HEK293T (cell line): ENCODE measurements at regions not wholly inside any gene's neighbourhood (a gene's known extent, or its start where the extent isn't known, plus 50 kb on each side); places are given as distances from the start of the nearest gene placed in this dataset.

Experiments
- BHLHE40 ChIP-seq: fragments of 450-650 bp; IDR thresholded peaks from 2 replicates; pipeline ENCODE4 v1.6.1; 2016; ENCODE audit warnings: mild to moderate bottlenecking, moderate library complexity, borderline replicate concordance
- ELF4 ChIP-seq: fragments of 450-650 bp; IDR thresholded peaks from 2 replicates; pipeline ENCODE4 v1.6.1; 2017; ENCODE audit warnings: antibody characterized with exemption
- FOXA1 ChIP-seq: fragments of 450-650 bp; IDR thresholded peaks from 2 replicates; pipeline ENCODE4 v1.6.1; 2016; ENCODE audit warnings: mild to moderate bottlenecking
- FOXM1 ChIP-seq: fragments of 450-650 bp; IDR thresholded peaks from 2 replicates; pipeline ENCODE4 v1.6.1; 2017; ENCODE audit warnings: mild to moderate bottlenecking, borderline replicate concordance
- HDGF ChIP-seq: fragments of 450-650 bp; IDR thresholded peaks from 2 replicates; pipeline ENCODE4 v1.6.1; 2017; ENCODE audit warnings: antibody characterized with exemption, borderline replicate concordance
- L3MBTL2 ChIP-seq: fragments of 450-650 bp; conservative IDR thresholded peaks from 2 replicates; pipeline ENCODE4 v1.6.1; 2016; ENCODE audit warnings: mild to moderate bottlenecking
- LEF1 ChIP-seq: fragments of 450-650 bp; IDR thresholded peaks from 2 replicates; pipeline ENCODE4 v1.6.1; 2017; ENCODE audit warnings: mild to moderate bottlenecking, borderline replicate concordance
- ZNF384 ChIP-seq: fragments of 450-650 bp; IDR thresholded peaks from 2 replicates; pipeline ENCODE4 v1.6.1; 2016
- TF ChIP-seq, protein P1 (sequence below): fragments of 450-650 bp; IDR thresholded peaks from 2 replicates; pipeline ENCODE4 v1.6.1; 2016

DNA sequence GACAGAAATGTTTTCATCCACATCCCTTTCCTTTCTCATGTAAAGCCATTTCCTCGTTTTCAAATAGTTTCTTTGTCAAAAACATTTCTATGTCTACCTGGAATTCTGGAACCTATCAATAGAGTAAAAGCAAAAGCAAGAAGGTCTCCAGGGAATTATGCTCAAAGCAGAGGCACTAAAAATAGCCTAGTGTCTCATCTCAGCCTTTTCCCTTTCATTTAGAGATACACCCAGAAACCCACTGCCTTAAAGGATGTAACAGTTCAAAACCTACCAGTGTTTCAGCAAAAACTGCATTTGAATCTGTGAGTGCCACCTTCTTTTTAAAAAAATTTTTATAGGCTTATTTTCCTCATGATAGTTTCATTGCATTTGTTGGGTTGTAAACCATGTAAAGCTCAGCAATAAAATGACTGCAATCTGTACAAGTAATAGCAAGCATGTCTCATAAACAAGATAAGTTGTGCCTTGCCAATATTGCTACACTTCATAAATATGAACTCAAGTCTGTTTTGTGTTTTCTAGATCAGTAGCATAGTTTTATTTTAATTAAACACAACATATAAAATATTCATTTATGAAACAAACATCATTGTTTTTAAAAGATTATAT is 927.3 kb upstream of the ACVR2A start:
- TF ChIP-seq L3MBTL2 (no peak), BHLHE40 (no peak), FOXA1 (no peak), ZNF384 (no peak), LEF1 (no peak), FOXM1 (no peak), ELF4 (no peak), HDGF (no peak)
- TF ChIP-seq, protein P1, sequence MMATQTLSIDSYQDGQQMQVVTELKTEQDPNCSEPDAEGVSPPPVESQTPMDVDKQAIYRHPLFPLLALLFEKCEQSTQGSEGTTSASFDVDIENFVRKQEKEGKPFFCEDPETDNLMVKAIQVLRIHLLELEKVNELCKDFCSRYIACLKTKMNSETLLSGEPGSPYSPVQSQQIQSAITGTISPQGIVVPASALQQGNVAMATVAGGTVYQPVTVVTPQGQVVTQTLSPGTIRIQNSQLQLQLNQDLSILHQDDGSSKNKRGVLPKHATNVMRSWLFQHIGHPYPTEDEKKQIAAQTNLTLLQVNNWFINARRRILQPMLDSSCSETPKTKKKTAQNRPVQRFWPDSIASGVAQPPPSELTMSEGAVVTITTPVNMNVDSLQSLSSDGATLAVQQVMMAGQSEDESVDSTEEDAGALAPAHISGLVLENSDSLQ = peak; percentile 46
